GM23338 (cell line): ENCODE measurements at regions not wholly inside any gene's neighbourhood (a gene's known extent, or its start where the extent isn't known, plus 50 kb on each side); places are given as distances from the start of the nearest gene placed in this dataset.

ENCODE experiments used
- ATAC-seq: fragments of 200-7000 bp; cut with Tn5 transposase; 3 replicates; pipeline ENCODE4 v1.9.1; 2020
- DNase-seq: peaks from one replicate; pipeline ENCODE4 v3.0.0-alpha.2; 2015; ENCODE audit warnings: low spot score
- H2AFZ ChIP-seq: fragments of 200-600 bp; sonication (generic); 2 replicates; pipeline ENCODE4 v1.8.0; 2016; ENCODE audit warnings: antibody characterized with exemption, mild to moderate bottlenecking, moderate library complexity
- H3F3A ChIP-seq: fragments of 200-600 bp; sonication (generic); replicated peaks from 2 replicates; pipeline ENCODE4 v1.8.0; 2017; ENCODE audit warnings: antibody characterized with exemption, mixed run types, low read depth
- H3K27ac ChIP-seq: fragments of 200-600 bp; sonication (generic); 2 replicates; pipeline ENCODE4 v1.6.1; 2016; ENCODE audit warnings: low read depth
- H3K27me3 ChIP-seq: fragments of 200-600 bp; sonication (generic); 2 replicates; pipeline ENCODE4 v1.8.0; 2016; ENCODE audit warnings: mild to moderate bottlenecking, mixed run types, moderate library complexity; ENCODE audit not compliant: insufficient read depth
- H3K36me3 ChIP-seq: fragments of 200-600 bp; sonication (generic); 2 replicates; pipeline ENCODE4 v1.8.0; 2016; ENCODE audit warnings: mild to moderate bottlenecking; ENCODE audit not compliant: insufficient read depth
- H3K4me1 ChIP-seq: fragments of 200-600 bp; sonication (generic); 2 replicates; pipeline ENCODE4 v1.8.0; 2016; ENCODE audit warnings: mild to moderate bottlenecking, moderate library complexity; ENCODE audit not compliant: insufficient read depth
- H3K4me2 ChIP-seq: fragments of 200-600 bp; sonication (generic); 2 replicates; pipeline ENCODE4 v1.7.1; 2017; ENCODE audit warnings: mixed run types
- H3K4me3 ChIP-seq: fragments of 200-600 bp; sonication (generic); 2 replicates; pipeline ENCODE4 v1.6.1; 2016; ENCODE audit warnings: mixed run types
- H3K79me2 ChIP-seq: fragments of 200-600 bp; sonication (generic); replicated peaks from 2 replicates; pipeline ENCODE4 v1.8.0; 2017; ENCODE audit warnings: mild to moderate bottlenecking; ENCODE audit not compliant: insufficient read depth
- H3K9me2 ChIP-seq: fragments of 200-600 bp; sonication (generic); 2 replicates; pipeline ENCODE4 v1.8.0; 2017; ENCODE audit not compliant: insufficient read depth
- H4K20me1 ChIP-seq: fragments of 200-600 bp; sonication (generic); replicated peaks from 2 replicates; pipeline ENCODE4 v1.8.0; 2017; ENCODE audit warnings: mild to moderate bottlenecking; ENCODE audit not compliant: insufficient read depth
- H3K27ac Mint-ChIP-seq: 2 replicates; pipeline ENCODE4 v1.8.0; 2020; ENCODE audit warnings: inconsistent platforms, mild to moderate bottlenecking, moderate library complexity, mixed read lengths
- H3K27me3 Mint-ChIP-seq: 3 replicates; pipeline ENCODE4 v1.8.0; 2022; ENCODE audit warnings: low read depth, mild to moderate bottlenecking, moderate library complexity, mixed read lengths, inconsistent platforms; ENCODE audit not compliant: insufficient read depth, poor library complexity
- H3K36me3 Mint-ChIP-seq: 3 replicates; pipeline ENCODE4 v1.8.0; 2021; ENCODE audit warnings: low read depth, mild to moderate bottlenecking, inconsistent platforms, moderate library complexity, mixed read lengths
- H3K4me1 Mint-ChIP-seq: 3 replicates; pipeline ENCODE4 v1.8.0; 2020; ENCODE audit warnings: mild to moderate bottlenecking, inconsistent platforms, mixed read lengths
- H3K4me3 Mint-ChIP-seq: 3 replicates; pipeline ENCODE4 v1.8.0; 2021; ENCODE audit warnings: moderate library complexity, mild to moderate bottlenecking, inconsistent platforms, mixed read lengths
- H3K9me3 Mint-ChIP-seq: 3 replicates; pipeline ENCODE4 v1.8.0; 2020; ENCODE audit warnings: moderate library complexity, mild to moderate bottlenecking, inconsistent platforms, mixed read lengths
- CREB1 ChIP-seq: fragments of 250-450 bp; sonication (Bioruptor Pico); IDR thresholded peaks from 2 replicates; pipeline ENCODE4 v1.5.0; 2020; ENCODE audit warnings: low read depth, mild to moderate bottlenecking, moderate library complexity
- NANOG ChIP-seq: IDR thresholded peaks from 2 replicates; pipeline ENCODE4 v1.6.1; 2016; ENCODE audit warnings: antibody characterized with exemption, borderline replicate concordance
- POLR2AphosphoS5 ChIP-seq: IDR thresholded peaks from 2 replicates; pipeline ENCODE4 v1.6.1; 2016; ENCODE audit warnings: antibody characterized with exemption, low read depth
- ZNF114 ChIP-seq: fragments of 250-450 bp; sonication (Bioruptor Pico); IDR thresholded peaks from 2 replicates; pipeline ENCODE4 v1.5.0; 2020; ENCODE audit warnings: mild to moderate bottlenecking, moderate library complexity
- ZNF331 ChIP-seq: fragments of 250-450 bp; sonication (Bioruptor Pico); IDR thresholded peaks from 2 replicates; pipeline ENCODE4 v1.5.0; 2020; ENCODE audit warnings: low read depth, mild to moderate bottlenecking, moderate library complexity
- ZNF462 ChIP-seq: fragments of 250-450 bp; sonication (Bioruptor Pico); IDR thresholded peaks from 2 replicates; pipeline ENCODE4 v1.5.0; 2020; ENCODE audit warnings: mild to moderate bottlenecking, moderate library complexity
- TF ChIP-seq, protein P1 (sequence below): IDR thresholded peaks from one replicate; pipeline ENCODE4 v1.6.1; 2018; ENCODE audit warnings: antibody characterized with exemption; ENCODE audit not compliant: unreplicated experiment

DNA sequence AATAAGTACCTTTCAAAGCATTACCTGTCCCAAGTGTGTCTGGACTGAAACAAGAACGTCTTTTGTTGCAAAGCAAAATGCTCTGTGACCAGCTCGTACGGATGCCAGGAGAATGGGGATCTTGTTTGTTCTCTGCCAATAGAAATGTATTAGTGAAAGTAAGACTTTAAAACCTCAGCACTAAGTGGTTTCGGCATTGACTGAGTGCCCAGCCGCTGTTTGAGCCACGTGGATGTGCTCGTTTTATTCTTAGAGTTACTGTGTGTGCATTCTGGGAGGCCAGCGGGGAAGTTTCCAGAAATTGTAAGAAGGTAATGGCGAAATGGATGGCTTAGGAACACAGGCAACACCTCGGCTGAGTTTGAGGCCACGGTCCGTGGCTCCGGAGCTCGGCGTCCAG, 117.1 kb upstream of the USP29 start (continued):
- no peak for TF ChIP-seq ZNF462 (CRISPR knock-in tag)
- no peak for TF ChIP-seq POLR2AphosphoS5
- no peak for TF ChIP-seq CREB1 (CRISPR knock-in tag)

DNA sequence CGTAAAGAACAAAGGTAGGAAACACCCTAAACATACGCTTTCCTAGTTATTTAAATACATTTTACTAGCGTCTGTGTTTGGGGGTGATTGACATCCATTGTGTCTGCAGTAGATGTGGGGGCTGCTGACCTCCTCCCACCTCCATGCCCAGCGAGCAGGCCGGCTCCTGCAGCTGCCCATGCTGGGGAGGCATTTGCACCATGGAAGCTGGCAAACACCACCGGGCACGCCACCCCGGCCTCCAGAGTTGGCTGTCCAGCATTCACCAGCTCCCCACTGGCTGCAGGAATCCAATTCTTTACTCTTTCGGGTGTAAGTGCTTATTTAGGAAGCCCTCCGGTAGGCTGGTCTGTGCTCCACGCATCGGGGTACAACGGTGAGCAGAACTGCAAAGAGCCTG, 115.4 kb upstream of the USP29 start:
- Histone ChIP-seq H2AFZ (no peak overlapping the region), H3K27me3 (no peaks in the 10 kb centered on the region), H3K79me2 (no peaks in the 10 kb centered on the region), H3K36me3 (no peaks in the 10 kb centered on the region), H3K27ac (no peak overlapping the region), H3K4me2 (no peak overlapping the region), H3F3A (no peaks in the 10 kb centered on the region), H4K20me1 (no peaks in the 10 kb centered on the region), H3K4me1 (no peaks in the 10 kb centered on the region), H3K9me2 (no peaks in the 10 kb centered on the region), H3K4me3 (no peak overlapping the region)
- peaks cover 8% of the 10 kb centered on the region for H3K27me3 Mint-ChIP-seq
- ATAC-seq: no peak
- H3K36me3 Mint-ChIP-seq: peaks cover 45% of the 10 kb centered on the region
- H3K27ac Mint-ChIP-seq: no peak overlapping the region
- peaks cover 88% of the 10 kb centered on the region for H3K9me3 Mint-ChIP-seq
- H3K4me1 Mint-ChIP-seq: no peaks in the 10 kb centered on the region
- DNase-seq: no peak
- no peak overlapping the region for H3K4me3 Mint-ChIP-seq
- TF ChIP-seq, protein P1, sequence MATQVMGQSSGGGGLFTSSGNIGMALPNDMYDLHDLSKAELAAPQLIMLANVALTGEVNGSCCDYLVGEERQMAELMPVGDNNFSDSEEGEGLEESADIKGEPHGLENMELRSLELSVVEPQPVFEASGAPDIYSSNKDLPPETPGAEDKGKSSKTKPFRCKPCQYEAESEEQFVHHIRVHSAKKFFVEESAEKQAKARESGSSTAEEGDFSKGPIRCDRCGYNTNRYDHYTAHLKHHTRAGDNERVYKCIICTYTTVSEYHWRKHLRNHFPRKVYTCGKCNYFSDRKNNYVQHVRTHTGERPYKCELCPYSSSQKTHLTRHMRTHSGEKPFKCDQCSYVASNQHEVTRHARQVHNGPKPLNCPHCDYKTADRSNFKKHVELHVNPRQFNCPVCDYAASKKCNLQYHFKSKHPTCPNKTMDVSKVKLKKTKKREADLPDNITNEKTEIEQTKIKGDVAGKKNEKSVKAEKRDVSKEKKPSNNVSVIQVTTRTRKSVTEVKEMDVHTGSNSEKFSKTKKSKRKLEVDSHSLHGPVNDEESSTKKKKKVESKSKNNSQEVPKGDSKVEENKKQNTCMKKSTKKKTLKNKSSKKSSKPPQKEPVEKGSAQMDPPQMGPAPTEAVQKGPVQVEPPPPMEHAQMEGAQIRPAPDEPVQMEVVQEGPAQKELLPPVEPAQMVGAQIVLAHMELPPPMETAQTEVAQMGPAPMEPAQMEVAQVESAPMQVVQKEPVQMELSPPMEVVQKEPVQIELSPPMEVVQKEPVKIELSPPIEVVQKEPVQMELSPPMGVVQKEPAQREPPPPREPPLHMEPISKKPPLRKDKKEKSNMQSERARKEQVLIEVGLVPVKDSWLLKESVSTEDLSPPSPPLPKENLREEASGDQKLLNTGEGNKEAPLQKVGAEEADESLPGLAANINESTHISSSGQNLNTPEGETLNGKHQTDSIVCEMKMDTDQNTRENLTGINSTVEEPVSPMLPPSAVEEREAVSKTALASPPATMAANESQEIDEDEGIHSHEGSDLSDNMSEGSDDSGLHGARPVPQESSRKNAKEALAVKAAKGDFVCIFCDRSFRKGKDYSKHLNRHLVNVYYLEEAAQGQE: no peak
- no peak for TF ChIP-seq ZNF331 (CRISPR knock-in tag)
- no peak for TF ChIP-seq ZNF462 (CRISPR knock-in tag)
- no peak for TF ChIP-seq CREB1 (CRISPR knock-in tag)
- no peak for TF ChIP-seq NANOG
- no peak for TF ChIP-seq ZNF114 (CRISPR knock-in tag)
